ENCODE measurements at regions not wholly inside any gene's neighbourhood (a gene's known extent, or its start where the extent isn't known, plus 50 kb on each side); places are given as distances from the start of the nearest gene placed in this dataset.

DNA sequence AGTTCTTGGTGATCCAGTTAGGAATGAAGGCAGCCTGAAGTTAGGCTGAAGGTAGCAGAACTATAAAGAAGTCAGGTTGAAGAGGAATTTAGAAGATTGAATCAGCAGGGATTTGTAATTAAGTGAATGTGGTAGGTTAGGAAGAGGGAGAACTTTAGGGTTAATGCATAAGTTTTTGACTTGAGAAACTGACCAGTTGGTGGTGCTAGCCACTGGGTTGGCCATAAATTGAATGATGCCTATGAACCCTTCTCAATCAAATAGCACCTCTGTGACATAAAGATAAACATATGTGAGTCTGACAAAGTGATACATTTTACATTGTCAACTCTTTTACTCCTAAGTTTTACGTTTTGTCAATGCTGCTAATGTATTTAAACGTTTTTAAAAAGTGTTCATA lies 290.6 kb upstream of the NAV3 start:
- DNase-seq (no peak), ATAC-seq (ENCODE audit: insufficient read depth, low FRiP score) (no peak)
- Histone ChIP-seq H3K36me3 (ENCODE audit: control insufficient read depth in 4 of 4, insufficient read depth in 4 of 4, low read length in 4 of 4) (no peaks in the 10 kb centered on the region), H3K27me3 (ENCODE audit: control insufficient read depth in 3 of 3, insufficient read depth in 3 of 3, low read length in 2 of 3) (no peaks in the 10 kb centered on the region), H3K27ac (ENCODE audit: low read depth in 1 of 2, low read length in 1 of 2) (no peak overlapping the region), H3K9ac (ENCODE audit: insufficient read depth in 1 of 2, low read length in 2 of 2) (no peak overlapping the region), H3K9me3 (ENCODE audit: control insufficient read depth in 4 of 4, insufficient read depth in 3 of 4, low read length in 3 of 4) (no peaks in the 10 kb centered on the region), H3K4me3 (no peak overlapping the region), H3K4me1 (ENCODE audit: control insufficient read depth in 5 of 5, insufficient read depth in 5 of 5, low read length in 5 of 5) (no peaks in the 10 kb centered on the region)
- WGBS, 2 donors: 61 to 63% methylated on average over 2 of the region's 2 CpGs
- TF ChIP-seq, protein P1, sequence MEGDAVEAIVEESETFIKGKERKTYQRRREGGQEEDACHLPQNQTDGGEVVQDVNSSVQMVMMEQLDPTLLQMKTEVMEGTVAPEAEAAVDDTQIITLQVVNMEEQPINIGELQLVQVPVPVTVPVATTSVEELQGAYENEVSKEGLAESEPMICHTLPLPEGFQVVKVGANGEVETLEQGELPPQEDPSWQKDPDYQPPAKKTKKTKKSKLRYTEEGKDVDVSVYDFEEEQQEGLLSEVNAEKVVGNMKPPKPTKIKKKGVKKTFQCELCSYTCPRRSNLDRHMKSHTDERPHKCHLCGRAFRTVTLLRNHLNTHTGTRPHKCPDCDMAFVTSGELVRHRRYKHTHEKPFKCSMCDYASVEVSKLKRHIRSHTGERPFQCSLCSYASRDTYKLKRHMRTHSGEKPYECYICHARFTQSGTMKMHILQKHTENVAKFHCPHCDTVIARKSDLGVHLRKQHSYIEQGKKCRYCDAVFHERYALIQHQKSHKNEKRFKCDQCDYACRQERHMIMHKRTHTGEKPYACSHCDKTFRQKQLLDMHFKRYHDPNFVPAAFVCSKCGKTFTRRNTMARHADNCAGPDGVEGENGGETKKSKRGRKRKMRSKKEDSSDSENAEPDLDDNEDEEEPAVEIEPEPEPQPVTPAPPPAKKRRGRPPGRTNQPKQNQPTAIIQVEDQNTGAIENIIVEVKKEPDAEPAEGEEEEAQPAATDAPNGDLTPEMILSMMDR (IDR thresholded peaks at IDR 0.05; ENCODE audit: control extremely low read depth, extremely low read depth): no peak

DNA sequence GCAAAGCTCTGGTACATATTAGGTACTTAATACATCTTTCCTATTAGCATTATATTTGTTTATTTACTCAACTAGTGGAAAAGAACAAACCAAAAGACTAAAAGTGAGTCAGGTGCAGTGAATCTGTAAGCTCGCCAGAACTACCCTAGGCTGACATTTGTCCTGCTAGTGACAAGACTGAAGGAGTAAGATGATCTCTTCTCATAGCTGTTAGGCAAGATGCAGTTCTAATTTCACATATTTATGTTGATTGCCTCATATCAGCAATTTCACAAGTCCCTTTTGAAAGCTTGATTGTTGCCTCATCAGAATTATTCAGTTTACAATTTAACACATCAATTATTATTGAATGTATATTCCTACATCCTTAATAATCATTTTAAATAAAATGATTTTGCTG lies 293.0 kb upstream of the NAV3 start:
- TF ChIP-seq, protein P1 (IDR thresholded peaks at IDR 0.05; ENCODE audit: control extremely low read depth, extremely low read depth): no peak
- H3K9me3 ChIP-seq (ENCODE audit: control insufficient read depth in 4 of 4, insufficient read depth in 3 of 4, low read length in 3 of 4): no peaks in the 10 kb centered on the region
- no peak for DNase-seq
- no peak overlapping the region for H3K9ac ChIP-seq (ENCODE audit: insufficient read depth in 1 of 2, low read length in 2 of 2)
- no peaks in the 10 kb centered on the region for H3K4me1 ChIP-seq (ENCODE audit: control insufficient read depth in 5 of 5, insufficient read depth in 5 of 5, low read length in 5 of 5)
- ATAC-seq (ENCODE audit: insufficient read depth, low FRiP score): no peak
- no peaks in the 10 kb centered on the region for H3K27me3 ChIP-seq (ENCODE audit: control insufficient read depth in 3 of 3, insufficient read depth in 3 of 3, low read length in 2 of 3)
- WGBS, 2 donors: 49 to 91% methylated on average over 1 of the region's 1 CpG
- no peak overlapping the region for H3K4me3 ChIP-seq
- no peak overlapping the region for H3K27ac ChIP-seq (ENCODE audit: low read depth in 1 of 2, low read length in 1 of 2)
- H3K36me3 ChIP-seq (ENCODE audit: control insufficient read depth in 4 of 4, insufficient read depth in 4 of 4, low read length in 4 of 4): no peaks in the 10 kb centered on the region

DNA sequence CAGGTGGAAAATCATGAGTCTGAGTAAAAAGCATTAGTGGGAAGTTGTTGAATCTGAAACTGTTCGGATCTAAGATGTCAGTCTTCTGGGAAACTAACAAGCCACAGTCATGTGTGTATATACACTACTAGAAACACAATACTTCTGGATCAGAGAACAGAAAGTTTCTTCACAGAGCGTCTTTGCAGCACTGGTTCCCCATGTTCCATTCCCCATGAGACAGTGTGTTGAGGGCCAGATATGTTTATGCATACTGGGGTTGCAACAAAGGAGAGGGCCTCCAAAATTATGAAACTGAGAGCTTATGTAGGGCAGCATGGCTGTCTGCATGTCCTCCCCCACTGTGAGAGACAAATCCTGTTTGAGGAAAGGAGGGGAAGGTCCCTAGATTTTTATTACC lies 295.0 kb upstream of the NAV3 start:
- H3K36me3 ChIP-seq (ENCODE audit: control insufficient read depth in 4 of 4, insufficient read depth in 4 of 4, low read length in 4 of 4): no peaks in the 10 kb centered on the region
- H3K4me3 ChIP-seq: no peak overlapping the region
- DNase-seq (no peak), ATAC-seq (ENCODE audit: insufficient read depth, low FRiP score) (no peak)
- TF ChIP-seq, protein P1 (IDR thresholded peaks at IDR 0.05; ENCODE audit: control extremely low read depth, extremely low read depth): no peak
- H3K27me3 ChIP-seq (ENCODE audit: control insufficient read depth in 3 of 3, insufficient read depth in 3 of 3, low read length in 2 of 3): no peaks in the 10 kb centered on the region
- WGBS, 2 donors: 87 to 97% methylated on average over 2 of the region's 2 CpGs
- no peaks in the 10 kb centered on the region for H3K9me3 ChIP-seq (ENCODE audit: control insufficient read depth in 4 of 4, insufficient read depth in 3 of 4, low read length in 3 of 4)
- H3K27ac ChIP-seq (ENCODE audit: low read depth in 1 of 2, low read length in 1 of 2): no peak overlapping the region
- H3K9ac ChIP-seq (ENCODE audit: insufficient read depth in 1 of 2, low read length in 2 of 2): no peak overlapping the region
- H3K4me1 ChIP-seq (ENCODE audit: control insufficient read depth in 5 of 5, insufficient read depth in 5 of 5, low read length in 5 of 5): no peaks in the 10 kb centered on the region

DNA sequence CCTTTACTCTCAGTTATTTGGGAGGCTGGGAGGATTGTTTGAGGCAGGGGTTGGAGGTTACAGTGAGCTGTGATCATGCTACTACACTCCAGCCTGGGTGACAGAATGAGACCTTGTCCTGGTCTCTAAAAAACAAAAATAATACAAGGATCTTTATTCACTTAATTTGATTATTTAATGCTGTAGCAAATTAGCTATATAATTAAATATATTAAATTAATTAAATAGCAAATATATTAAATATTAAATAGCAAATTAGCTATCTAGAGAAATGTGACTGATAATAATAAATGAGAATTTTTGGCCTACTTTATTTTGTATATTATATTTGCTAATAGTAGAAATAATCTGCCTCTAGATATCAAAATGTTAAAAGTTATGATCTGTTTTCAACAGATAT lies 298.8 kb upstream of the NAV3 start:
- DNase-seq (no peak), ATAC-seq (ENCODE audit: insufficient read depth, low FRiP score) (no peak)
- Histone ChIP-seq H3K9ac (ENCODE audit: insufficient read depth in 1 of 2, low read length in 2 of 2) (no peak overlapping the region), H3K4me1 (ENCODE audit: control insufficient read depth in 5 of 5, insufficient read depth in 5 of 5, low read length in 5 of 5) (no peaks in the 10 kb centered on the region), H3K27me3 (ENCODE audit: control insufficient read depth in 3 of 3, insufficient read depth in 3 of 3, low read length in 2 of 3) (no peaks in the 10 kb centered on the region), H3K27ac (ENCODE audit: low read depth in 1 of 2, low read length in 1 of 2) (no peak overlapping the region), H3K9me3 (ENCODE audit: control insufficient read depth in 4 of 4, insufficient read depth in 3 of 4, low read length in 3 of 4) (no peaks in the 10 kb centered on the region), H3K36me3 (ENCODE audit: control insufficient read depth in 4 of 4, insufficient read depth in 4 of 4, low read length in 4 of 4) (no peaks in the 10 kb centered on the region), H3K4me3 (no peak overlapping the region)
- TF ChIP-seq, protein P1 (IDR thresholded peaks at IDR 0.05; ENCODE audit: control extremely low read depth, extremely low read depth): no peak

All from lung (tissue), 11 donors.